Stimulated activated naive CD8-positive, alpha-beta T cell treated with anti-CD3 and anti-CD28 coated beads, Interleukin-15, amount 100 ng/mL, for 72 hours (primary cell): ENCODE measurements at regions not wholly inside any gene's neighbourhood (a gene's known extent, or its start where the extent isn't known, plus 50 kb on each side); places are given as distances from the start of the nearest gene placed in this dataset.
A peak's percentile ranks its signal among the peaks of the same experiment; 100 is the strongest.

Experiments used
- ATAC-seq: fragments of 150-1000 bp; cut with Tn5 transposase; 2 replicates; pipeline ENCODE4 v1.10.0; 2021; ENCODE audit warnings: mild to moderate bottlenecking, moderate library complexity
- DNase-seq, 2 donors: peaks; one replicate each; pipeline ENCODE4 v3.0.0; 2021 to 2022
- H3K27ac Mint-ChIP-seq, 2 donors: one replicate each; pipeline ENCODE4 v1.8.0; 2022; ENCODE audit warnings: mild to moderate bottlenecking in 2 of 2, mixed read lengths in 2 of 2, moderate library complexity in 2 of 2
- H3K27me3 Mint-ChIP-seq: one replicate; pipeline ENCODE4 v1.8.0; 2022; ENCODE audit warnings: mixed read lengths
- H3K4me1 Mint-ChIP-seq: one replicate; pipeline ENCODE4 v1.8.0; 2022; ENCODE audit warnings: mild to moderate bottlenecking, mixed read lengths
- H3K4me3 Mint-ChIP-seq, 2 donors: one replicate each; pipeline ENCODE4 v1.8.0; 2022; ENCODE audit warnings: mild to moderate bottlenecking in 2 of 2, mixed read lengths in 2 of 2, moderate library complexity in 1 of 2
- H3K9me3 Mint-ChIP-seq, 2 donors: one replicate each; pipeline ENCODE4 v1.8.0; 2022; ENCODE audit warnings: mixed read lengths in 2 of 2

DNA sequence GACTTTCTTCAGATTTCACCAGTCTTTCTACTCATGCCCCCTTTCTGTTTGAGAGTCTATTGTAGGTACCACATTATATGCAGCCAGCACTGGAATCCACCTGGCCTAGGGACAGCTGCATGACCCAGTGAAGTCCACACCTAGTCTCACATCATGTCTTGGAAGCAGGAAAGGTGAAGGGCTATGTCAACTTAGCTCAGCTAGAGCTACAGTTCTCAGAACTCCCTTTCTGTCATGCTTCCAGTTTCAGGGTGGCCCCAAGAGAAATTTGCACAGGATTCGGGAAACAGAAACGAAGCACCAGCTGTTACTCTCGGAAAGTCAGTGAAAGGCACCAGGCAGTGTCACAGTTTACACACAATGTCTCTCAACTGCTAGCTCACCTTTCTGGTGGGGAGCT, 51.6 kb upstream of the NLRP1 start:
- peaks cover 13% of the 10 kb centered on the region for H3K27me3 Mint-ChIP-seq
- ATAC-seq (no peak), DNase-seq (no peak)
- no peaks in the 10 kb centered on the region for H3K4me1 Mint-ChIP-seq
- H3K9me3 Mint-ChIP-seq, result no peaks in the 10 kb centered on the region
- H3K4me3 Mint-ChIP-seq, result no peak overlapping the region
- H3K27ac Mint-ChIP-seq, result no peak overlapping the region

DNA sequence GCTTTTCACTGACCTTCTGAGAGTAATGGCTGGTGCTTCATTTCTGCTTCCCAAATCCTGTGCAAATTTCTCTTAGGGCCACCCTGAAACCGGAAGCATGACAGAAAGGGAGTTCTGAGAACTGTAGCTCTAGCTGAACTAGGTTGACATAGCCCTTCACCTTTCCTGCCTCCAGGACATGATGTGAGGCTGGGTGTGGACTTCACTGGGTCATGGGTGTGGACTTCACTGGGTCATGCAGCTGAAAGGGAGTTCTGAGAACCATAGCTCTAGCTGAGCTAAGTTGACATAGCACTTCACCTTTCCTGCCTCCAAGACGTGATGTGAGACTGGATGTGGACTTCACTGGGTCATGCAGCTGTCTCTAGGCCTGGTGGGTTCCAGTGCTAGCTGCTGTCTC, 54.3 kb upstream of the NLRP1 start:
- Mint-ChIP-seq H3K27me3 (peaks cover 9% of the 10 kb centered on the region), H3K4me3 (no peak overlapping the region), H3K4me1 (no peaks in the 10 kb centered on the region), H3K9me3 (no peaks in the 10 kb centered on the region), H3K27ac (no peak overlapping the region)
- ATAC-seq (no peak), DNase-seq (no peak)

DNA sequence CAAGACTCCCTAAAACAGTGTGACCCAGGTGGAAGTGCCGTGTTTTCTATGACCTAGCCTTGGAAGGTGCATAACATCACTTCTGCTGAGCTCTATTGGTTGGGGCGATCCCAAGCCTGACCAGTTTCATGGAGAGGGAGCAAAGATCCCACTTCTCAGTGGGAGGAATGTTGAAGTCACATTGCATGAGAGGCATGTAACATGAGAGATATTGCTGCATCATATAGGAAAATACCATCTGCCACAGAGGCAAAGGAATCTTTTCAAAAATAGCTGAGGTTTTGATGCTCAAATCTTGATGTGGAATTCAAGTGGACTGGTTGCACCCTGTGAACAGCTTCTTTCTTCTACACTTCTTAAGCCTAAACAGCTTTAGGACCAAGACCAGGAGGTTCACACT, 56.4 kb upstream of the NLRP1 start:
- peaks cover 9% of the 10 kb centered on the region for H3K27me3 Mint-ChIP-seq
- ATAC-seq, result no peak
- no peak overlapping the region for H3K27ac Mint-ChIP-seq
- DNase-seq, result no peak
- no peaks in the 10 kb centered on the region for H3K4me1 Mint-ChIP-seq
- H3K9me3 Mint-ChIP-seq, result no peaks in the 10 kb centered on the region
- H3K4me3 Mint-ChIP-seq, result no peak overlapping the region

DNA sequence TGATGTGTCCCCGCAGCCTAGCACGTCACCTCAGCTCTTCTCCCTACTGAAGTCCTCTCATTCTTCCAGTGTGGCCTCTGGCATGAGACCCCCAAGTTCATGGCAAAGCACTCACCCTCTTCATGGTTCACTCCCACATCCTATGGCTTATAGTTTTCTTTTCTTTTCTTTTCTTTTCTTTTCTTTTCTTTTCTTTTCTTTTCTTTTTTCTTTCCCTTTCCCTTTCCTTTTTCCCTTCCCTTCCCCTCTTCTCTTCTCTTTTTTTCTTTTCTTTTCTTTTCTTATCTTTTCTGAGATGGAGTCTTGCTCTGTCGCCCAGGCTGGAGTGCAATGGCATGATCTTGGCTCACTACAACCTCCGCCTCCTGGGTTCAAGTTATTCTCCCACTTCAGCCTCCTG, 58.4 kb upstream of the NLRP1 start:
- DNase-seq (no peak), ATAC-seq (no peak)
- Mint-ChIP-seq H3K4me1 (no peaks in the 10 kb centered on the region), H3K9me3 (no peaks in the 10 kb centered on the region), H3K4me3 (no peak overlapping the region), H3K27me3 (no peaks in the 10 kb centered on the region), H3K27ac (no peak overlapping the region)

DNA sequence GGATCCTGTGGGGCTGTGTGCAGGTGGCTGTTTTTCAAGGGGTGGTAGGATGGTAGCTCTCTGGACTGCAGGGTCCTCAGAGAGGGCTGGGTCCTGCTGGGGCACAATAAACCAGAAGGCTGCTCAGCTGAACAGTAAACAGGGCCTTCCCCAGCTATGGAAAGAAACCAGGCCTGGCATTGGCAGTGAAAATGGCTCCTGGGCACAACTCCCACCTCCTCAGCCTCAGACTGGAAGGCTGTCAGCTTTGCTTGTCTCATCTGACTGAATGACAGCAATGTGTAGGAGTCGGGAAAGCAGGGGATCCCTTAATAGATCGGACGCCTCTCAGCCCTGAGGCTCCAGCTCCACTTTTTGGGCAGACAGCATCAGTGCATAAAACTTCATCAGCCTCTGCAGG, 59.8 kb upstream of the NLRP1 start:
- DNase-seq (no peak), ATAC-seq (no peak)
- no peaks in the 10 kb centered on the region for H3K4me1 Mint-ChIP-seq
- H3K27ac Mint-ChIP-seq, result no peak overlapping the region
- H3K4me3 Mint-ChIP-seq, result no peak overlapping the region
- no peaks in the 10 kb centered on the region for H3K27me3 Mint-ChIP-seq
- H3K9me3 Mint-ChIP-seq, result no peaks in the 10 kb centered on the region

DNA sequence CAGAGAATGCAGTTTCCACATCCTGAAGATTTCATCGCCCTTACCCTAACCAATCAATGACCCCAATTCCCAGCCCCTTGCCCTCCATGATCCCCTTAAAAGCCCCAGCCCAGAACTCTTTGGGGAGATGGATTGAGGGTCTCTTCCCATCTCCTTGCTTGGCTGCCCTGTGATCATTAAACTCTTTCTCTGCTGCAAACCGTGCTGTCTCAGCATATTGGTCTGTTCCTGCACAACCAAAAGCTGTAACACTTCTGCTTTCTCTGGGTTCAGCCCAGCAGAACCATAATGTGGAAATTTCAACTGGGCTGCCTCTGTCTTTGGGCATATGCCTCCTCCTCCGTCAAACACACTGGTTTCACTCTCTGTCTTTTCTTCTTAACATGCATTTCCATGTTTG, 67.0 kb upstream of the NLRP1 start:
- no peaks in the 10 kb centered on the region for H3K4me1 Mint-ChIP-seq
- no peak overlapping the region for H3K4me3 Mint-ChIP-seq
- no peak for ATAC-seq
- no peak for DNase-seq
- H3K9me3 Mint-ChIP-seq, result peaks cover 7 to 28% of the 10 kb centered on the region in 2 donors
- H3K27me3 Mint-ChIP-seq, result peaks cover 36% of the 10 kb centered on the region
- H3K27ac Mint-ChIP-seq, result no peak overlapping the region

DNA sequence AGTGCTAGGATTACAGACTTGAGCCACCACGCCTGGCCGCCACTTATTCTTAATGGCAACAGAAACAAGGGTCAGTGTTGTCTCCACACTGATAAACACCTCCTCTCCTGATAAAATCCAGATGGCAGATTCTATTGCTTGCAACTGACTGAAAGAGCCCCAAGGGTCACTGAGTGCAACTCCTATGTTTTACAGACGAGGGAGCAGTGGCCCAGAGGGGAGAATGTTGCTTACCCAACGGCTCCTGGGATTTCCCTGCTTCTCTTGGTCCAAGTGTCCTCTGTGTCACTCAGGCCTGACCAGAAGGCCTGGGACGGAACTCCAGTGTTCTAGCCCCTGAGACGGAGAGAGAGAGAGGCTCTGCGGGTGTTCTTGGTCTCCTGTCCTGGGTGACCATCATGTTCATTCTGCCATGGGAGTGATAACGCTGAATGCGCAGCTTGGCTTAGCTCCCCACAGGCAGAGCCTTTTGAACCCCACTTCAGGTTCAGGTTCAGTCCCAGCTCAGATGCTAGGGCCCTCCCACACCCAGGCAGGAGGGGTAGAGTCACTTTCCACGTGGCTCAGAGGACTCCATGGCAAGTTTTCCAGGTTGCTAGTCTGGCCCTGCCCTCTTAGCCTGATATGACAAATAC, 77.3 kb upstream of the NLRP1 start:
- Mint-ChIP-seq H3K4me3 (no peak overlapping the region), H3K9me3 (no peaks in the 10 kb centered on the region), H3K27me3 (peaks cover 9% of the 10 kb centered on the region), H3K27ac (no peak overlapping the region), H3K4me1 (no peaks in the 10 kb centered on the region)
- ATAC-seq (no peak), DNase-seq (no peak)

DNA sequence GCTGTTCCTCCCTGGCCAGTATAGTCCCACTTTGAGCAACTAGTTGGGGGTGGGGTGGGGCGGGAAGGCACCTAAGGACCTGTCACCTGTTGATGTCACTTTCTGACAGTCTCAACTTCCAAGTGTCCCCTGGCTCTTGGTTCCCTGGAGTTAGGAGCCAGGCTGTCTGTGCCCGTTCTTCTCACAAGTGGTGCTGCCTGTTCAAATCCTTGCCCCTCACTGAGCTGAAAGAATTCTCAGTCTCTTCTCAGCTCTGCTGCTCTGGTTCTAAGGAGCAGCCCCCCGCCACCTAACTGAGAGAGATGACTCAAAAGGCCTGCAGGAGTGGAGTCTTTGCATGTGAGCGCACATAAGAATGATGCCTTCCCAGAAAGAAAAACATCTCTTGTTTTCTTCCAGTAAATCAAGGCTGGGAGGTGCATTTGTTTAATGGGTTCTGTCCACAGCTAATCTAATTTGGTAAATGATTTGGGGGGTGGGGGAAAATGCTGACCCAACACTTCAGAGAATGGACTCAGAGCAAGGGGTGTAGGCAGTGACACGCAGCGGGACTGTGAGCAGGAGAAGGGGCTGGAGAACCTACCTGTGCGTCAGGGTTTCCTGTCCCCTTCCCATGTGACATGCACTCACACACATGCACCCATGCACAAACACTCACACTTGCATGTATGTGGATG, 78.2 kb upstream of the NLRP1 start:
- no peaks in the 10 kb centered on the region for H3K9me3 Mint-ChIP-seq
- H3K27me3 Mint-ChIP-seq, result peaks cover 9% of the 10 kb centered on the region
- DNase-seq, result no peak
- no peak overlapping the region for H3K4me3 Mint-ChIP-seq
- no peak overlapping the region for H3K27ac Mint-ChIP-seq
- H3K4me1 Mint-ChIP-seq, result no peaks in the 10 kb centered on the region
- ATAC-seq, result no peak

DNA sequence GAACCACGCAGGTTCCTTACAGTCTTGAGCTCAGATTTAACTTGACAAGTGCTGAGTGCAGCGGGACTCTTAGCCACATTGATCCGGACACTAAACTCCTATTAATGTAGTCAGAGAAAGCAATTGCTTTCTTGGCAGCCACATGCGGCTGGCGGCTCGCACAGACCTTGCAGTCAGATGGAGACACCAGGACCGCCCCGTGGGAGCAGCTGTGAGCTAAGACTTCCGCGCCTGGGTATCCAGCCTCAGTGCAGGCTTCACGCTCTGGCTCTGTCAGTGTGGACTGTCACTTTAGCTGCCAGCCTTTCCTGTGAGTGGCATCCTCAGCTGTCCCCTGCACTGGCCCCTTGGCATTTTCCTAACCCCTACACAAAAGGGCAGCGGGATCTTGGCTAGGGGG, 80.9 kb upstream of the NLRP1 start:
- H3K4me3 Mint-ChIP-seq, result no peak overlapping the region
- ATAC-seq, result no peak
- H3K9me3 Mint-ChIP-seq, result no peaks in the 10 kb centered on the region
- no peak for DNase-seq
- H3K4me1 Mint-ChIP-seq, result no peaks in the 10 kb centered on the region
- peaks cover 25% of the 10 kb centered on the region for H3K27me3 Mint-ChIP-seq
- no peak overlapping the region for H3K27ac Mint-ChIP-seq

DNA sequence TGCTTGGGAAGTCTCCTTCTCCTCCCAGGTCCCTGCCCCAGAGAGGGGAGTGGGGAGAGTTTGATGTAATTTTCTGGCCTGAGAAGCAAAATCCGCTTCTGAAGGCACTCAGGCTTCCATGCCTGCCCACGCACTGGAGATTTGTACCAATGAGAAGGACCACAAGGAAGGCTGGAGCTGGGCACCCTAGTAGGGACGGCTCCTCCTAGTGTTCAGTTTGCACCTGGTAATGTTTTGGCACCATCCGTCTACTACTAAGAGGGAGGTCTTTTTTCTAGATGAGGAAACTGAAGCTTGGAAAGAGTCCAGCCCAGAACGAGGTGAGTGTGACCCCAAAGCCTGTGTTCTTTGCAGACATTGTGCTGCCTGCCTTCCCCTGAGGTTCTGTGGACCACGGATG, 83.6 kb upstream of the NLRP1 start:
- H3K9me3 Mint-ChIP-seq, result no peaks in the 10 kb centered on the region
- DNase-seq (no peak), ATAC-seq (no peak)
- no peak overlapping the region for H3K4me3 Mint-ChIP-seq
- no peaks in the 10 kb centered on the region for H3K4me1 Mint-ChIP-seq
- H3K27me3 Mint-ChIP-seq, result peaks cover 27% of the 10 kb centered on the region
- H3K27ac Mint-ChIP-seq, result no peak overlapping the region

DNA sequence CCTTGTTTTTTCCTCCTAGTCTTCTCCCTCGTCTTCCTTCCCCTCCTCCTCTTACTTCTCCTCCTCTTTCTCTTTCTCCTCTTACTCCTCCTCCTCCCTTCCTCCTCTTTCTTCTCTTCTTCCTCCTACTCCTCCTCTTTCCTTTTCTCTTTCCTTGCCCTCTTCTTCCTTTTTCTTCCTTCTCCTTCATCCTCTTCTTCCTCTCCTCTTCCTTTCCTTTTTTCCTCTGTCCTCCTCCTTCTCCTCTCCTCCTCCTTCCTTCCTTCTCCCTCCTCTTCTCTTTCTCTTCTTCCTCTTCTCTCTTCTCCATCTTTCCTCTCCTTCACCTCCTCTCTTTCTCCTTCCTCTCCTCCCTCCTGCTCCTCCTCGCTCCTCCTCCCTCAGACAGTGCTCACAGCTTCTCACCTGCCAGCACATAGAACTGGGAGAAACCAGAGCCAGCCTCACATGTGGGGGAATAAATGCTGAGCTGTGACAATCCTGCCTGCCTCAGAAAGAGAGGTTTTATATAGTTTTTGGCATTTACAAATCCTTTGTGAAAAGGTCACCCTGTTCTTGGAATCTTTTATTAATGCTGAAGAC, 84.3 kb upstream of the NLRP1 start:
- H3K9me3 Mint-ChIP-seq, result no peaks in the 10 kb centered on the region
- H3K4me1 Mint-ChIP-seq, result no peaks in the 10 kb centered on the region
- no peak overlapping the region for H3K27ac Mint-ChIP-seq
- DNase-seq (no peak), ATAC-seq (no peak)
- peaks cover 35% of the 10 kb centered on the region for H3K27me3 Mint-ChIP-seq
- H3K4me3 Mint-ChIP-seq, result no peak overlapping the region

DNA sequence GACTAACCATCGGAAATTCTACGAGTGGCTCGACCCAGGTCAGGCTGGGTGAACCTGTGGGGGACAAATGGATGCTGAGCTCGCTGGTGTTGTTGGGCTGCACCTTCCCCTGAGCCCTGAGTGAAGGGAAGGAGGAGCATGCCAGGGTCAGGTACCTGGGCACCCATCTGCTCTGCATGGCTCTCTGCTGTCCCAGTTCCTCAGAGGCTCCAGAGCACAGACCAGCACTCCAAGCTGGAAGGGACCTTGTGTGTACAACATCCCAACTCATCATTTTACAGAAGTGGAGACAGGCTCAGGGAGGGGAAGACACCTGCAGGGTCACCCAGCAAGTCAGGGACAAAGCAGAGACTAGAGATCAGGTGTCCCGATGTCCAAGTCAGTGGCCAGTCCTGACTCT, 84.9 kb upstream of the NLRP1 start:
- Mint-ChIP-seq H3K4me1 (no peaks in the 10 kb centered on the region), H3K9me3 (peaks cover 0 to 4% of the 10 kb centered on the region in 2 donors), H3K27me3 (peaks cover 40% of the 10 kb centered on the region), H3K27ac (peak overlapping the region in 1 of 2 donors; percentile 96), H3K4me3 (no peak overlapping the region)
- DNase-seq (no peak), ATAC-seq (no peak)

DNA sequence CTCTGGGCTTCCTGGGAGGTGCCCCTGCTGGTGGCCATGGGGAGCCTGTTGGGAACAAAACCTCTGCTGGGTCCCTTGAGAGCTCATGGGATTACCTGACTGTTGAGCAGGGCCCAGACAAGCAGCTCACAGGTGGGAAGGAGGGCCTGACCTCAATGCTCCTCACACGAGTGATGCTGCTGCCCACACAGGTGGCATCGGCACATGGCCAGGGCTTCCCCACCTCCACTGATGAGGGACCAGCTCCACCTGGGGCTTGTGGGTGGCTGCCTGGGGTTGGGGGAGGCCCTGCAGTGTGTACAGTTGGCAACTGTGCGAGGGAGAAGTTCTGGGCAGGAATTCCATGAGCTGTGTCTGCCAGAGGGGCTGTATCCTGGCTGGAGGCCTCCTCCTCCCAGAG, 87.8 kb upstream of the NLRP1 start:
- Mint-ChIP-seq H3K9me3 (peaks cover 0 to 5% of the 10 kb centered on the region in 2 donors), H3K4me1 (no peaks in the 10 kb centered on the region), H3K4me3 (no peak overlapping the region), H3K27me3 (peaks cover 39% of the 10 kb centered on the region), H3K27ac (peak overlapping the region in 1 of 2 donors; percentile 34)
- DNase-seq (no peak), ATAC-seq (no peak)

DNA sequence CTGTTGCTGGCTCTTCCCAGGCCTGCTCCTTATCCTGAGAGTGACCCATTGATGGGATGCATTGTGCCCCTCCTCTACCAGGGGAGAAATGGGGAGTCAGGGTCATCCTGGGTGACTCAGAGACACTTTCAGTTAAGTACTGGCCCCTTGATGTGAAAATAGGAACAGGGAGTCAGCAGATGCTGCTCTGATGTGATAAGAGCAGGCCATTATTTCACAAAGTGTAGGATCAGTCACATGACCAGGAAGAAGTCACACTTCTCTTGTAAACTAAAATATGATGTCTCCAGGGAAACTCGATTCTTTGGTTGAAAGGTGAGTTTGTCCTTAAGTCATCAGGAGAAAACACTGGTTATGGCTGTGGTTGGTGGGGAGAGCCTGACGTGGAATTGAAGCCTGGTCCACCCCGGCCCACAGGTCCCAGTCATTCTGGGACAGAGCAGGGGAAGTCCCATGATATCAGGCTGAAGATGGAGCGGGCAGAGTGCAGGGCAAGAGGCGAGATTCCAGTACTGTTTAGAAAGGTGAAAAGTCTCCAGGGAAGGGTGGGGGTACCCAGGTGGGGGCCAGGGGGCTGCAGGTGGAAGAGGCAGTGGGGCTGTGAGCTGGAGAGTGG, 88.6 kb upstream of the NLRP1 start:
- H3K27me3 Mint-ChIP-seq, result peaks cover 41% of the 10 kb centered on the region
- H3K4me1 Mint-ChIP-seq, result no peaks in the 10 kb centered on the region
- peaks cover 0 to 5% of the 10 kb centered on the region in 2 donors for H3K9me3 Mint-ChIP-seq
- no peak for ATAC-seq
- H3K27ac Mint-ChIP-seq, result no peak overlapping the region
- no peak for DNase-seq
- no peak overlapping the region for H3K4me3 Mint-ChIP-seq

DNA sequence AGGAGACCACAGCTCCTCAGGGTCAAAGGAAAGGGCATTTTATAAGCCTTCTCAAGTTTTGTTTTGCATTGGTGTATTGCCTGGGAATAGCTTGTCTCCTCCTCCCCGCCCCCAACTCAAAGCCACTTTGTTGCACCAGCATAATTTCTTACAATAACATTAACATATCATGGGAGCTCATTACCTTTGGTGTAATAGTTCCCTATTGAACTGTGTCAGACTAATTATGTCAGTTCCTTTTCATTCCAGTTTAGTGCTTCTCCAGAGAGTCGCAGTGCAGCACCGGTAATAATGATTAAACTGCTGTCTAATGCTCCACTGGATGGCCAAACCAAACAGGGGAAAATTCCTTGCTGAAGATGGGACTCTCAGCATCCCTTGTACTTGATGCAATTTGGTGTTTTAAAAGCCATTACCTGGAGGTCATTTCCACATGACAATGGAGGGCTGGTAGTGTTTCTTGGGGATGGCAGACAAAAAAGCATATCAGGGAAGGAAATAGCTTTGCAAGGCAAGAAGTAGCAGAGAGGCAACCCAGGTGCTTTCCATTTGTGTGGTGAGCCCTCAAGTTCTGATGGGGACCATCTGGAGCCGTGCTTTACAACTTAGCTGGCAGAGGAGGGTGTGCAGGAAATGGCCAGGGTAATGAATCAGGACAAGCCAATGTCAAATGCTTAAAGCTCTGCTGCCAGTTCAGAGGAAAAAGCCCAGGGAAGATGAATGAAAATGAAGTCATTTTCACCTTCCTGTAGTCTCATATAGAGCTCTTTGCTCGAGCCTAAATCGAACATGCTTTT, 91.5 kb upstream of the NLRP1 start:
- Mint-ChIP-seq H3K27me3 (peaks cover 35% of the 10 kb centered on the region), H3K9me3 (peaks cover 0 to 11% of the 10 kb centered on the region in 2 donors), H3K4me1 (no peaks in the 10 kb centered on the region), H3K27ac (no peak overlapping the region), H3K4me3 (no peak overlapping the region)
- ATAC-seq (no peak), DNase-seq (no peak)

DNA sequence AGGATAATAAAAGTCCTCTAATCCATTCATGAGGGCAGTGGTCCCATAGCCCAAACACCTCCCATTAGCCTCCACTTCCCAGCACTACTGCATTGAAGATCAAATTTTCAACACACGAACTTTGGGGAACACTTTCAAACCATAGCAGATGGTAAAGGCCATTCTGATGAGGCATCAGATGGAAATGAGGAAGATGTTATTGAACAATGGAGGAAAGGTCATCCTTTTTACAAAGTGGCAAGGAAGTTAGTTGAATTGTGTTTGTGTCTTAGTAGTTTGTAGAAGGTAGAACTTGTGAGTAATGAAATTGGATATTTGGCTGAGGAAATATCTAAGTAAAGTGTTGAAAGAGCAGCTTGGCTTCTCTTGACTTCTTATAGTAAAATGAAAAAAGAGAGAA, 93.3 kb upstream of the NLRP1 start:
- no peak overlapping the region for H3K4me3 Mint-ChIP-seq
- no peaks in the 10 kb centered on the region for H3K4me1 Mint-ChIP-seq
- DNase-seq (no peak), ATAC-seq (no peak)
- H3K27ac Mint-ChIP-seq, result no peak overlapping the region
- peaks cover 52% of the 10 kb centered on the region for H3K27me3 Mint-ChIP-seq
- H3K9me3 Mint-ChIP-seq, result peaks cover 0 to 11% of the 10 kb centered on the region in 2 donors
